Activated naive CD4-positive, alpha-beta T cell treated with anti-CD3 and anti-CD28 coated beads, Interleukin-2, amount 50 U/mL, for 72 hours (primary cell): ENCODE measurements at regions not wholly inside any gene's neighbourhood (a gene's known extent, or its start where the extent isn't known, plus 50 kb on each side); places are given as distances from the start of the nearest gene placed in this dataset.
A peak's percentile ranks its signal among the peaks of the same experiment; 100 is the strongest.
"Not testable (repeated sequence)": the region's sequence is repeated elsewhere in the genome, so short reads cannot be mapped to it uniquely, and the experiment has no call there.

ENCODE experiments used
- ATAC-seq, 2 donors: fragments of 150-1000 bp; cut with Tn5 transposase; 2 replicates each; pipeline ENCODE4 v1.10.0; 2021; ENCODE audit warnings: mild to moderate bottlenecking in 2 of 2, moderate library complexity in 2 of 2
- DNase-seq, 2 donors: peaks; one replicate each; pipeline ENCODE4 v3.0.0; 2021 to 2022; ENCODE audit warnings: low spot score in 2 of 2
- H3K27ac Mint-ChIP-seq, 2 donors: one replicate each; pipeline ENCODE4 v1.8.0; 2022; ENCODE audit warnings: mild to moderate bottlenecking in 2 of 2, mixed read lengths in 2 of 2
- H3K36me3 Mint-ChIP-seq, 2 donors: one replicate each; pipeline ENCODE4 v1.8.0; 2022; ENCODE audit warnings: mixed read lengths in 2 of 2
- H3K9me3 Mint-ChIP-seq, 2 donors: one replicate each; pipeline ENCODE4 v1.8.0; 2022; ENCODE audit warnings: mixed read lengths in 2 of 2

GRCh38 chr6:6091608-6092002 lies 84.9 kb upstream of the NRN1 start:
- H3K9me3 Mint-ChIP-seq = no peaks in the 10 kb centered on the region
- ATAC-seq = peak in 1 of 2 donors; percentile 81

DNA sequence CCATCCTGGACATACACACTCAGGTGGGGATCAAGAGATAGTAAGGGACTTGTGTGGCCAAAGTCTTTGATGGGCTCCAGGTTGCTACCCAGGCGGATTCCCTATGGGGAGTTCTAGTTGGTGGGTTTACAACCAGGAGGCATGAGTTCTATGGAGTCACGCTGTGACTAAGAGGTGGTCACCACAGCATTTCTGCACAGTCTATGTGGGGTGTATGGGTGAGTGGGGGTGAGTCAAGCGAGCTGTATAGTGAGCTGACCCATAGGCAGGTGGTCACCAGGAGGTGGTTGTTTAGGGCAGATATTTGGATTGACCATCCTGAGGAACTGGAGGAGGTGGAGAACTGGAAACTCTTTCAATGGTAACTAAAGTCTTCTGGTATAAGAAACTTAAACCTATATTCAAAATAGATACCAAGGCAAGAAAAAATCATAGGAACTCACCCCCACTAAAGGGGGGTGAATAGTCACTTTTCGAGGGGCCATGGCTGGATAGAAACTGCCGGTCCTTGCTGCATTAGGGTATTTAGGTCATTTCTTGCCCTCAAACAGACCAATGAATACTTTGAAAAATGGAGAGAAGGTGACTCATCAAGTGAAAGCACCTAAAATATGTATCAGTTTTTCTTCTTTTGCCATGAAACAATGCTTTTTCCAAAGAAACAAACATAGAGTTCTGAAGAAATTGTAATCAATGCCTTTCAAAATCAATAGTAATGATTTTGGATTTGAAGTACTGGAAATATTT lies 84.3 kb upstream of the NRN1 start:
- peak; percentile 43 to 56 for ATAC-seq
- no peak for DNase-seq
- Mint-ChIP-seq H3K36me3 (no peaks in the 10 kb centered on the region), H3K9me3 (no peaks in the 10 kb centered on the region), H3K27ac (peak overlapping the region in 1 of 2 donors; percentile 47)

More at GRCh38 chr6:6091608-6092002, 84.9 kb upstream of the NRN1 start:
- DNase-seq = no peak
- Mint-ChIP-seq H3K36me3 (no peaks in the 10 kb centered on the region), H3K27ac (no peak overlapping the region)

- ATAC-seq = no peak
- no peak for DNase-seq
- Mint-ChIP-seq H3K36me3 (peaks cover 4 to 5% of the 10 kb centered on the region in 2 donors), H3K9me3 (peaks cover 9 to 10% of the 10 kb centered on the region in 2 donors), H3K27ac (no peak overlapping the region)
Observed at GRCh38 chr6:6085928-6086668, 79.4 kb upstream of the NRN1 start.

GRCh38 chr6:6080975-6081374 lies 74.2 kb upstream of the NRN1 start:
- Mint-ChIP-seq H3K9me3 (peaks cover 9 to 10% of the 10 kb centered on the region in 2 donors), H3K27ac (no peak overlapping the region), H3K36me3 (peaks cover 4 to 5% of the 10 kb centered on the region in 2 donors)
- ATAC-seq (no peak), DNase-seq (no peak)

- Mint-ChIP-seq H3K9me3 (no peaks in the 10 kb centered on the region), H3K36me3 (peaks cover 0 to 17% of the 10 kb centered on the region in 2 donors), H3K27ac (no peak overlapping the region)
- ATAC-seq (no peak), DNase-seq (no peak)
Observed at GRCh38 chr6:6074190-6074589, 67.5 kb upstream of the NRN1 start.

GRCh38 chr6:6068157-6068556 lies 61.4 kb upstream of the NRN1 start:
- Mint-ChIP-seq H3K36me3 (peaks cover 6 to 27% of the 10 kb centered on the region in 2 donors), H3K27ac (peak overlapping the region in 1 of 2 donors; percentile 7)
- ATAC-seq, DNase-seq, H3K9me3 Mint-ChIP-seq: not testable (repeated sequence)

GRCh38 chr6:6058054-6058444 lies 51.3 kb upstream of the NRN1 start:
- Mint-ChIP-seq H3K27ac (no peak overlapping the region), H3K9me3 (no peaks in the 10 kb centered on the region), H3K36me3 (no peaks in the 10 kb centered on the region)
- ATAC-seq (no peak), DNase-seq (no peak)

DNA sequence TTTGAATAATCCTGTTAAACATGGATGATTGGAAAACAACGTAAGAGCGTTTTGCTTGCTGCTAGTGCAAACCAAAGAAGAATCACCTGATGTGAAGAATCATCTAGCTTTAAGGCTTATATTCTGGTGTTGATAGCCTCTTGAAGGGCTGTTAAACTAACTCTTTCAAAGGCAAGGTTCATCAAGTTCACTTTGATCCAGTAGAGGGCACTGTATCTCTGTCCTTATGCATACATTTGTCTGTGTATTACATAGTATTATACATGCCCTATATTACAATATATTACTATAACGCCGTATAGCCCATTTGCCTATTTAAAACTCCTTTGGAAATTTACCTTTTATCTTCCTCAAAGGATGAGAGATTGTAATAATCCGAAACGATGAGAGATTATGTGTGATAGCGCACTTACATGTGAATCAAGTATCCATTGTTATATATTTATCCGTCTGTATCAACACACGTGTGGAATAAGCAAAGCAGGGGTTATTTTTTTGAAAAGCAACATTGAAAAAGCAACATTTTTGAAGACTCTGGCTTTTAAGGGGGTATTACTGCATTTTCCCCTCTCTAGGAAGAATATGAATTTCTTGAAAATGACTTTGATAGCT lies 50.8 kb upstream of the NRN1 start:
- DNase-seq = peak in 1 of 2 donors; percentile 10
- Mint-ChIP-seq H3K27ac (no peak overlapping the region), H3K9me3 (no peaks in the 10 kb centered on the region), H3K36me3 (no peaks in the 10 kb centered on the region)
- peak in 1 of 2 donors; percentile 55 for ATAC-seq
